PFSK-1 (cell line): ENCODE measurements at regions not wholly inside any gene's neighbourhood (a gene's known extent, or its start where the extent isn't known, plus 50 kb on each side); places are given as distances from the start of the nearest gene placed in this dataset.

ENCODE experiments used
- REST ChIP-seq, 2 experiments: IDR thresholded peaks; 2 replicates each; pipeline versions ENCODE4 v1.6.1 to v1.8.0; 2011 to 2012; ENCODE audit warnings: low read depth in 2 of 2, low read length in 2 of 2, control low read depth in 1 of 2, inconsistent platforms in 1 of 2, mild to moderate bottlenecking in 1 of 2, moderate library complexity in 1 of 2; ENCODE audit not compliant: insufficient read depth in 1 of 2
- TAF1 ChIP-seq: IDR thresholded peaks from 2 replicates; pipeline ENCODE4 v1.6.1; 2012; ENCODE audit warnings: low read length, control low read depth, borderline replicate concordance; ENCODE audit not compliant: insufficient read depth

GRCh38 chr2:147164563-147164962, 680.3 kb upstream of the ACVR2A start:
- TF ChIP-seq TAF1, result no peak
- TF ChIP-seq REST (IDR thresholded peaks at IDR 0.05; ENCODE audit: insufficient read depth in 1 of 2, low read depth in 2 of 2, low read length in 2 of 2), result no peak
